ENCODE measurements at regions not wholly inside any gene's neighbourhood (a gene's known extent, or its start where the extent isn't known, plus 50 kb on each side); places are given as distances from the start of the nearest gene placed in this dataset.

- TF ChIP-seq CTCF (IDR thresholded peaks at IDR 0.05; ENCODE audit: extremely low read depth in 1 of 2, insufficient read depth in 1 of 2, low read depth in 1 of 2, low read length in 2 of 2) (no peak), POLR2AphosphoS5 (IDR thresholded peaks at IDR 0.05; ENCODE audit: insufficient read depth, low read depth, low read length) (no peak), MAX (IDR thresholded peaks at IDR 0.05; ENCODE audit: insufficient read depth, insufficient read length) (no peak)
These were observed 84.7 kb upstream of the PHACTR3 start for GRCh38 chr20:59519707-59520014.

Data from endothelial cell of umbilical vein (primary cell).